OCI-LY1 (cell line): ENCODE measurements at regions not wholly inside any gene's neighbourhood (a gene's known extent, or its start where the extent isn't known, plus 50 kb on each side); places are given as distances from the start of the nearest gene placed in this dataset.

Experiments used
- EZH2 ChIP-seq: fragments of 200-600 bp; sonication (generic), shearing (Covaris generic); IDR thresholded peaks from 2 replicates; pipeline ENCODE4 v1.8.0; 2017; ENCODE audit warnings: borderline replicate concordance, mixed run types, mild to moderate bottlenecking, antibody characterized with exemption, low read length, moderate library complexity, mixed read lengths
- TF ChIP-seq, protein P1 (sequence below): fragments of 200-600 bp; sonication (generic), shearing (Covaris generic); IDR thresholded peaks from 2 replicates; pipeline ENCODE4 v1.5.1; 2017; ENCODE audit warnings: mild to moderate bottlenecking, antibody characterized with exemption, low read length, moderate library complexity, mixed read lengths

DNA sequence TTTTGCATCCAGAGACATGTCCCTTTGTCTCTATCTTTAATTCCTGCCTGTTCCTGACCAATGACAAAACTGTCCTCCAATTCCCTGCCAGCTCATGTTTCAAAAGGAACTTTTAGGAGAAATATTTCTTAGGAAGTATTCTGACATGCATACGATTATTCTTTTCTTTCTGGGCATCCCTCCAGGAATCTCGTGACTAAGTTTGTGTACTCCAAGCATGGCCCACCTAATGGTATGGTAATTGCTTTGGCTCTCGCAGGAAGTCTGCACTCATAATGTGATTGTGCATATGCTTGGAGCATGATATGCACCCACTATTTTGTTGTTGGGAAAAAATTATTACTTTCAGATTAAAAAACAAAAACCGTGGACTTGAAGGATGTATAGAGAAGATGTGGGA, 256.4 kb downstream of the PRDM2 start:
- TF ChIP-seq, protein P1, sequence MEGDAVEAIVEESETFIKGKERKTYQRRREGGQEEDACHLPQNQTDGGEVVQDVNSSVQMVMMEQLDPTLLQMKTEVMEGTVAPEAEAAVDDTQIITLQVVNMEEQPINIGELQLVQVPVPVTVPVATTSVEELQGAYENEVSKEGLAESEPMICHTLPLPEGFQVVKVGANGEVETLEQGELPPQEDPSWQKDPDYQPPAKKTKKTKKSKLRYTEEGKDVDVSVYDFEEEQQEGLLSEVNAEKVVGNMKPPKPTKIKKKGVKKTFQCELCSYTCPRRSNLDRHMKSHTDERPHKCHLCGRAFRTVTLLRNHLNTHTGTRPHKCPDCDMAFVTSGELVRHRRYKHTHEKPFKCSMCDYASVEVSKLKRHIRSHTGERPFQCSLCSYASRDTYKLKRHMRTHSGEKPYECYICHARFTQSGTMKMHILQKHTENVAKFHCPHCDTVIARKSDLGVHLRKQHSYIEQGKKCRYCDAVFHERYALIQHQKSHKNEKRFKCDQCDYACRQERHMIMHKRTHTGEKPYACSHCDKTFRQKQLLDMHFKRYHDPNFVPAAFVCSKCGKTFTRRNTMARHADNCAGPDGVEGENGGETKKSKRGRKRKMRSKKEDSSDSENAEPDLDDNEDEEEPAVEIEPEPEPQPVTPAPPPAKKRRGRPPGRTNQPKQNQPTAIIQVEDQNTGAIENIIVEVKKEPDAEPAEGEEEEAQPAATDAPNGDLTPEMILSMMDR: no peak
- no peak for TF ChIP-seq EZH2
